ENCODE measurements at regions not wholly inside any gene's neighbourhood (a gene's known extent, or its start where the extent isn't known, plus 50 kb on each side); places are given as distances from the start of the nearest gene placed in this dataset.

DNA sequence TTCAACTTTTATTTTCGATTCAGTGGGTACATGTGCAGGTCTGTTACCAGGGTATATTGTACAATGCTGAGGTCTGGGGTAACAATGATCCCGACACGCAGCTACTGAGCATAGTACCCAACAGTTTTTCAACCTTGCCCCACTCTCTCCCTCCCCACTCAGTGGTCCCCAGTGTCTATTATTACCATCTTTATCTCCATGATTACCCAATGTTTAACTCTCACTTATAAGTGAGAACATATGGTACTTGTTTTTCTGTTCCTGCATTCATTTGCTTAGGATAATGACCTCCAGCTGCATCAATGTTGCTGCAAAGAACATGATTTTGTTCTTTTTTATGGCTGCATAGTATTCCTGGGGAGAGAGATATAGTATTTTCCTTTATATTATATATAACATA is 75.7 kb upstream of the EPHB3 start:
- TF ChIP-seq, protein P1, sequence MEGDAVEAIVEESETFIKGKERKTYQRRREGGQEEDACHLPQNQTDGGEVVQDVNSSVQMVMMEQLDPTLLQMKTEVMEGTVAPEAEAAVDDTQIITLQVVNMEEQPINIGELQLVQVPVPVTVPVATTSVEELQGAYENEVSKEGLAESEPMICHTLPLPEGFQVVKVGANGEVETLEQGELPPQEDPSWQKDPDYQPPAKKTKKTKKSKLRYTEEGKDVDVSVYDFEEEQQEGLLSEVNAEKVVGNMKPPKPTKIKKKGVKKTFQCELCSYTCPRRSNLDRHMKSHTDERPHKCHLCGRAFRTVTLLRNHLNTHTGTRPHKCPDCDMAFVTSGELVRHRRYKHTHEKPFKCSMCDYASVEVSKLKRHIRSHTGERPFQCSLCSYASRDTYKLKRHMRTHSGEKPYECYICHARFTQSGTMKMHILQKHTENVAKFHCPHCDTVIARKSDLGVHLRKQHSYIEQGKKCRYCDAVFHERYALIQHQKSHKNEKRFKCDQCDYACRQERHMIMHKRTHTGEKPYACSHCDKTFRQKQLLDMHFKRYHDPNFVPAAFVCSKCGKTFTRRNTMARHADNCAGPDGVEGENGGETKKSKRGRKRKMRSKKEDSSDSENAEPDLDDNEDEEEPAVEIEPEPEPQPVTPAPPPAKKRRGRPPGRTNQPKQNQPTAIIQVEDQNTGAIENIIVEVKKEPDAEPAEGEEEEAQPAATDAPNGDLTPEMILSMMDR (IDR thresholded peaks at IDR 0.05) = no peak
- no peak for TF ChIP-seq POLR2AphosphoS5 (IDR thresholded peaks at IDR 0.05)
